Astrocyte (in vitro differentiated cells and primary cell): ENCODE measurements at regions not wholly inside any gene's neighbourhood (a gene's known extent, or its start where the extent isn't known, plus 50 kb on each side); places are given as distances from the start of the nearest gene placed in this dataset.

Experiments used
- EZH2 ChIP-seq: IDR thresholded peaks from 2 replicates; pipeline ENCODE4 v1.6.1; 2012; ENCODE audit warnings: mild to moderate bottlenecking, low read length, inconsistent platforms; ENCODE audit not compliant: insufficient read depth
- TF ChIP-seq, protein P1 (sequence below): IDR thresholded peaks from 2 replicates; pipeline ENCODE4 v1.5.1; 2011; ENCODE audit warnings: low read depth, mild to moderate bottlenecking, inconsistent platforms, low read length, moderate library complexity; ENCODE audit not compliant: insufficient read depth

DNA sequence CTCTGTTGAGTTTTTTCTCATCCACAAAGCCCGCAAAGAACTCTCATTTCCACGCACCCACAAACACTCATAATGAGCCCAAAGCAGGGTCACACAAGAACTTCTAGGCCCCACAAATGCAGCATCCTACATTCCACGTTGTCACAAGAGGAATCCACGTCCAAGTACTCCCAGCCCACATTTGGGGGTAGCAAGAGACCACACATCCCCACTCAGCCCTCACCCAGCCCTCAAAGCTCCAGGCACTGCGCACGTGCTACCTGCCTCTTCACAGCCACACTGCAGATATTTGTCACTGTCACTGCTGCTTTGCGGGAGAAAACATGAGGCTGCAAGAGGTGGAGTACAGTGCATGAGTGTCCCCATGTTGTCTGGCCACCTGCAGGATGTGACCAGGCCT is 187.6 kb upstream of the CDYL start:
- TF ChIP-seq, protein P1, sequence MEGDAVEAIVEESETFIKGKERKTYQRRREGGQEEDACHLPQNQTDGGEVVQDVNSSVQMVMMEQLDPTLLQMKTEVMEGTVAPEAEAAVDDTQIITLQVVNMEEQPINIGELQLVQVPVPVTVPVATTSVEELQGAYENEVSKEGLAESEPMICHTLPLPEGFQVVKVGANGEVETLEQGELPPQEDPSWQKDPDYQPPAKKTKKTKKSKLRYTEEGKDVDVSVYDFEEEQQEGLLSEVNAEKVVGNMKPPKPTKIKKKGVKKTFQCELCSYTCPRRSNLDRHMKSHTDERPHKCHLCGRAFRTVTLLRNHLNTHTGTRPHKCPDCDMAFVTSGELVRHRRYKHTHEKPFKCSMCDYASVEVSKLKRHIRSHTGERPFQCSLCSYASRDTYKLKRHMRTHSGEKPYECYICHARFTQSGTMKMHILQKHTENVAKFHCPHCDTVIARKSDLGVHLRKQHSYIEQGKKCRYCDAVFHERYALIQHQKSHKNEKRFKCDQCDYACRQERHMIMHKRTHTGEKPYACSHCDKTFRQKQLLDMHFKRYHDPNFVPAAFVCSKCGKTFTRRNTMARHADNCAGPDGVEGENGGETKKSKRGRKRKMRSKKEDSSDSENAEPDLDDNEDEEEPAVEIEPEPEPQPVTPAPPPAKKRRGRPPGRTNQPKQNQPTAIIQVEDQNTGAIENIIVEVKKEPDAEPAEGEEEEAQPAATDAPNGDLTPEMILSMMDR = no peak
- no peak for TF ChIP-seq EZH2
